Pancreas (tissue), 10 donors: ENCODE measurements at regions not wholly inside any gene's neighbourhood (a gene's known extent, or its start where the extent isn't known, plus 50 kb on each side); places are given as distances from the start of the nearest gene placed in this dataset.
"Not testable (repeated sequence)": the region's sequence is repeated elsewhere in the genome, so short reads cannot be mapped to it uniquely, and the experiment has no call there.

Source experiments
- ATAC-seq, 4 donors: fragments of 200-7000 bp; cut with Tn5 transposase; one replicate each; pipeline versions ENCODE4 v1.8.0 to v1.9.1; 2020; ENCODE audit warnings: mild to moderate bottlenecking in 4 of 4, moderate library complexity in 4 of 4
- DNase-seq, 6 donors: peaks; one replicate each; pipeline ENCODE4 v3.0.0-alpha.2; 2020
- FAIRE-seq: peaks from 2 replicates; lab custom pipeline; 2012; peaks lifted over from hg19 to GRCh38; lab: Jason Lieb, UNC
- H3K27ac ChIP-seq, 4 donors: fragments of 200-600 bp; sonication (generic); 1 replicate in 3 of 4; 2 replicates in 1 of 4; pipeline versions ENCODE4 v1.5.0 to v1.8.0; 2020
- H3K27me3 ChIP-seq, 4 donors: fragments of 200-600 bp; one replicate each; pipeline ENCODE4 v1.8.0; 2021
- H3K36me3 ChIP-seq, 3 donors: fragments of 200-600 bp; sonication (generic) in 1 of 3; one replicate each; pipeline versions ENCODE4 v1.5.0 to v1.8.0; 2020 to 2021
- H3K4me1 ChIP-seq, 3 donors: fragments of 200-600 bp; one replicate each; pipeline ENCODE4 v1.8.0; 2021
- H3K4me3 ChIP-seq, 4 donors: fragments of 200-600 bp; sonication (generic) in 2 of 4; one replicate each; pipeline versions ENCODE4 v1.5.0 to v1.8.0; 2020 to 2021
- H3K9me3 ChIP-seq, 4 donors: fragments of 200-600 bp; one replicate each; pipeline ENCODE4 v1.8.0; 2021
- whole genome bisulfite sequencing, 2 donors: extraction: QIAGEN DNeasy Blood & Tissue Kit; methylation state at CpG; one replicate each; pipeline ENCODE4 v1.1.7; 2013; 5-methylcytosine and 5-hydroxymethylcytosine counted together
- intact Hi-C, 3 donors: fragments of 100-400 bp; cut with DNase I; formaldehyde crosslinking; loops; one replicate each; pipeline versions ENCODE4 v1.11.1 to v1.14.2; 2022
- TF ChIP-seq, protein P1 (sequence below), 4 donors: fragments of 200-600 bp; sonication (generic) in 3 of 4; IDR thresholded peaks; one replicate each; pipeline versions ENCODE4 v1.5.0 to v1.8.0; 2021; ENCODE audit warnings: antibody characterized with exemption in 4 of 4
- donor health status: healthy with polysubstance abuse.
- donor health status: DM: no; HTN: no; CAD: no; lungs with moderate emphysema.
- donor health status: DM: no; HTN: no; CAD: no.
- donor health status: control.
- donor health status: control.
- donor health status: Bipolar disorder and iron deficiency.
- donor health status: DM: yes; HTN: yes; CAD: no.
- donor health status: DM: no; HTN: no; CAD: no.
- donor health status: DM: no; HTN: no; CAD: no.
- donor health status: DM: yes; HTN: yes; CAD: no.

- intact Hi-C loops = no loop called here
- Histone ChIP-seq H3K27ac (no peak overlapping the region), H3K9me3 (no peaks in the 10 kb centered on the region), H3K36me3 (no peaks in the 10 kb centered on the region), H3K4me3 (no peak overlapping the region), H3K4me1 (no peaks in the 10 kb centered on the region), H3K27me3 (peaks cover 0 to 14% (median 2%) of the 10 kb centered on the region in 4 donors)
- ATAC-seq (no peak), FAIRE-seq (no peak), DNase-seq (no peak)
- WGBS, 2 donors = 48 to 62% methylated on average over 12 of the region's 12 CpGs
- TF ChIP-seq, protein P1, sequence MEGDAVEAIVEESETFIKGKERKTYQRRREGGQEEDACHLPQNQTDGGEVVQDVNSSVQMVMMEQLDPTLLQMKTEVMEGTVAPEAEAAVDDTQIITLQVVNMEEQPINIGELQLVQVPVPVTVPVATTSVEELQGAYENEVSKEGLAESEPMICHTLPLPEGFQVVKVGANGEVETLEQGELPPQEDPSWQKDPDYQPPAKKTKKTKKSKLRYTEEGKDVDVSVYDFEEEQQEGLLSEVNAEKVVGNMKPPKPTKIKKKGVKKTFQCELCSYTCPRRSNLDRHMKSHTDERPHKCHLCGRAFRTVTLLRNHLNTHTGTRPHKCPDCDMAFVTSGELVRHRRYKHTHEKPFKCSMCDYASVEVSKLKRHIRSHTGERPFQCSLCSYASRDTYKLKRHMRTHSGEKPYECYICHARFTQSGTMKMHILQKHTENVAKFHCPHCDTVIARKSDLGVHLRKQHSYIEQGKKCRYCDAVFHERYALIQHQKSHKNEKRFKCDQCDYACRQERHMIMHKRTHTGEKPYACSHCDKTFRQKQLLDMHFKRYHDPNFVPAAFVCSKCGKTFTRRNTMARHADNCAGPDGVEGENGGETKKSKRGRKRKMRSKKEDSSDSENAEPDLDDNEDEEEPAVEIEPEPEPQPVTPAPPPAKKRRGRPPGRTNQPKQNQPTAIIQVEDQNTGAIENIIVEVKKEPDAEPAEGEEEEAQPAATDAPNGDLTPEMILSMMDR (IDR thresholded peaks at IDR 0.05) = no peak
These were observed 65.5 kb upstream of the CEACAM21 start for GRCh38 chr19:41510484-41510883.

DNA sequence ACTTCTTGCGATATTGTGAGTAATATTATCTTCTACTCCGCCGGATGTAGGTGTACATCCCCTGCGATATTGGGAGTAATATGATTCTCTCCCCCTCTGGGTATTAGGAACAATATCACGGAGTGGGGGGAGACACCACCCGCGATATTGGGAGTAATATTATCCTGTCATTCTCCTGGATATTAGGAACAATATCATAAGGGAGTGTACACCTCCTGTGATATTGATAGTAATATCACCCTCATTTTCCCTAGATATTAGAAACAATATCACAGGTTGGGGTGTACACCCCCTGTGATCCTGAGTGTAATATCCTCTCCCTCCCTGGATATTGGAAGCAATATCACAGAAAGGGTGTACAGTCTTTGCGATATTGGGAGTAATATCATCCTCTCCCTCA lies 64.3 kb upstream of the CEACAM21 start:
- Histone ChIP-seq H3K36me3 (no peaks in the 10 kb centered on the region), H3K27ac (no peak overlapping the region), H3K4me1 (no peaks in the 10 kb centered on the region), H3K27me3 (peaks cover 0 to 13% (median 2%) of the 10 kb centered on the region in 4 donors), H3K9me3 (no peaks in the 10 kb centered on the region), H3K4me3 (no peak overlapping the region)
- TF ChIP-seq, protein P1 (IDR thresholded peaks at IDR 0.05) = no peak
- WGBS, 2 donors = 56 to 59% methylated on average over 8 of the region's 8 CpGs
- no peak for ATAC-seq
- no peak for FAIRE-seq
- no peak for DNase-seq
- intact Hi-C loops = no loop called here

DNA sequence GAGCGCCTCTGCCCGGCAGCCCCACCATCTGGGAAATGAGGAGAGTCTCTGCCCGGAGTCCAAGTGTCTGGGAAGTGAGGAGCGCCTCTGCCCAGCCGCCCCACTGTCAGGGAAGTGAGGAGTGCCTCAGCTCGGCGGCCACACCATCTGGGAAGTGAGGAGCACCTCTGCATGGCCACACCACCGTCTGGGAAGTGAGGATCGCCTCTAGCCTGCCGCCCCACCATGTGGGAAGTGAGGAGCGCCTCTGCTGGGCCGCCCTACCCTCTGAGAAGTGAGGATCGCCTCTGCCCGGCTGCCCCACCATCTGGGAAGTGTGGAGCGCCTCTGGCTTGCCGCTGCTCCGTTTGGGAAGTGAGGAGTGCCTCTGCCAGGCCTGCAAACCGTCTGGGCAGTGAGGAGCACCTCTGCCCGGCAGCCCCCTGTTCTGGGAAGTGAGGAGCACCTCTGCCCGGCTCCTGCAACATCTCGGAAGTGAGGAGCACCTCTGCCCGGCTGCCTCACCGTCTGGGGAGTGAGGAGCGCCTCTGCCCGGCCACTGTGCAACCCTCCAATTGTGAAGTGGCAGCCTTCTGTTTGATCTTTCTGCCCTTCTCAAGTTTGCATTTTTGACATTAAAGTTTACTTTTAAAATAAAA lies 60.8 kb upstream of the CEACAM21 start:
- intact Hi-C loops = no loop called here
- Histone ChIP-seq H3K27ac (no peak overlapping the region), H3K9me3 (no peaks in the 10 kb centered on the region), H3K36me3 (no peaks in the 10 kb centered on the region), H3K4me1 (no peaks in the 10 kb centered on the region), H3K27me3 (peaks cover 0 to 24% (median 6%) of the 10 kb centered on the region in 4 donors), H3K4me3 (no peak overlapping the region)
- TF ChIP-seq, protein P1 (IDR thresholded peaks at IDR 0.05) = no peak
- FAIRE-seq = no peak
- ATAC-seq = no peak
- DNase-seq = no peak
- WGBS, 2 donors = 45 to 47% methylated on average over 25 of the region's 25 CpGs

DNA sequence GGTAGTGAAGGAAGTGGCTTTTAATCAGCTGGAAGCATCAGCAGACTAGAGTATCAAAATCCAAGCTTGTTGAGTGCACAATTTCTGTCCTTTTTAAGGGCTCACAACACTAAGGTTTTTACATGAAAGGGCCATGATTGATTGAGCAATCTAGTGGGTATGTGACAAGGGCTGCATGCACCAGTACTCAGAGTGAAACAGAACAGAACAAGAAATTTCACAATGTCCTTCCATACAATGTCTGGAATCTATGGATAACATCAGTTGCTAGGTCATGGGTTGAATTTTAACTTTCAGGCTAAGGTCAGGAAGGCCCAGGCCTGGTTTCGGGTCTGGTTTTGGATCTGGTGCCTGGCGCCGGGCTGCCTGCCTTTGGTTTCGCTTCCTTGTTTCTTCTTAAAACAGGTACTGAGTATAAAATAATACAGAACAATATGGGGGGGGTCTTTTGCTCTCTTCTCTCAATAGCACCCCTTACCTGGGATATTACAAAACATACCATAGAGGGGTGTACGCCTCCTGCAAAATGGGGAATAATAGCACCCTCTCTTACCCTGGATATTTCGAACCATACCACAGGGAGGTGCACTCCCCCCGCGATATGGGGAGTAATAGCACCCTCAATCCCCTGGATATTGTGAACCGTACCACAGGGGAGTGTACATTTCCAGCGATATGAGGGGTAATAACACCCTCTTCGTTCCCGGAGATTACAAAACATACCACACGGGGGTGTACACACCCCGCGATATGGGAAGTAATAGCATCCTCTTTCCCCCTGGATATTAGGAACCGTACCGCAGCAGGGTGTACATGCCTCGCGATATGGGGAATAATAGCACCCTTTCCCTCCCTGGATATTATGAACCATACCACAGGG lies 59.4 kb upstream of the CEACAM21 start:
- peak in 2 of 4 donors; percentile 30 to 56 for ATAC-seq
- H3K4me1 ChIP-seq, H3K36me3 ChIP-seq, DNase-seq, H3K27ac ChIP-seq, FAIRE-seq, intact Hi-C loops, H3K4me3 ChIP-seq, H3K9me3 ChIP-seq: not testable (repeated sequence)
- 48 to 54% methylated on average over 19 of the region's 19 CpGs for WGBS, 2 donors
- H3K27me3 ChIP-seq = peaks cover 0 to 28% (median 5%) of the 10 kb centered on the region in 4 donors

- TF ChIP-seq, protein P1 (IDR thresholded peaks at IDR 0.05) = no peak
- no peak for DNase-seq
- WGBS, 2 donors = 50 to 64% methylated on average over 3 of the region's 3 CpGs
- no peak for FAIRE-seq
- Histone ChIP-seq H3K9me3 (no peaks in the 10 kb centered on the region), H3K4me1 (no peaks in the 10 kb centered on the region), H3K27ac (no peak overlapping the region), H3K36me3 (no peaks in the 10 kb centered on the region), H3K27me3 (peaks cover 0 to 35% (median 4%) of the 10 kb centered on the region in 4 donors), H3K4me3 (no peak overlapping the region)
- intact Hi-C loops = no loop called here
- ATAC-seq = no peak
These were observed 57.8 kb upstream of the CEACAM21 start for GRCh38 chr19:41518141-41518540.

DNA sequence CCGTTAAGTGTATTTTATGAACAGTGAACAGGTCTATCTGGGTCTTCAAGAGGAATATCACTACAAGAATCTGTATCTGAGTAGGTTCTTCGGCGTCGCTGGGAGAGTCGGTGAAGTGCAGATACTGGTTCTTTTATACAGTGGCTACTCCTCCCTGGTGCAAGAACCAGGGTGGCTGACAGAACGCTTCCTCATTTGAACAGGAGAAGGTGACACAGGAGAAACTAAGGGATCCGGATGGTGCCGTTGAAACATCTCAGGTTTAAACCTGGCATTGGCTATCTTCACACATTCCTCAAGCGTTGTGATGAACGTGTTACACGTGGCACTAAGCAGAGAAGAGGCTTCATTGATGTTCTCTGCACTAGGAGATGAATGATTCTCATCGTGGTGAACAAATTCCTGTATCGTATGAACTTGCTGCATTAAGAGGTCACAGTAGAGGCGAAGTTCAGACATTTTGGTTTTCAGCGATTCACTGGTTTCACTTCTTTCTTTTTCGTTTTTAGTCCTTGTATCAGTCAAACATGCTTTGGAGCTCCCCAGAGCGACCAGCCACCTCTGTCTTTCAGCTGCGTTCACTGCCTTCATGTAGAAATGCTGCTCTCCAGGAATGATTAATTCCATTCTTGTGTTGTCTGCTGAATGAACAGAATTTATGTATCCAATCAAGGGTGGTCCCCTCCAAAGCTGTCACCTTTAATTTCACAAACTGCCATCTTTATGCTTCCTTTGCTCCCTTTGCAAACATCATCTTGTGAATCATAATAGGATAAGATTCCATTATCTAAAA lies 54.6 kb upstream of the CEACAM21 start:
- Histone ChIP-seq H3K27me3 (peaks cover 0 to 43% (median 4%) of the 10 kb centered on the region in 4 donors), H3K4me3 (peak overlapping the region in 1 of 4 donors; percentile 36), H3K27ac (peak overlapping the region in 1 of 4 donors; percentile 42)
- not testable (repeated sequence) for H3K36me3 ChIP-seq, H3K9me3 ChIP-seq, H3K4me1 ChIP-seq, DNase-seq, FAIRE-seq
- peak in 1 of 4 donors; percentile 46 for ATAC-seq
- WGBS, 2 donors = 39 to 44% methylated on average over 18 of the region's 18 CpGs
- intact Hi-C loops = loop anchor here in 1 of 3 donors (10.0 kb wide), 1 partner anchor 67 kb away; no protein-coding TSS in a partner anchor
